ENCODE measurements at regions not wholly inside any gene's neighbourhood (a gene's known extent, or its start where the extent isn't known, plus 50 kb on each side); places are given as distances from the start of the nearest gene placed in this dataset.

DNA sequence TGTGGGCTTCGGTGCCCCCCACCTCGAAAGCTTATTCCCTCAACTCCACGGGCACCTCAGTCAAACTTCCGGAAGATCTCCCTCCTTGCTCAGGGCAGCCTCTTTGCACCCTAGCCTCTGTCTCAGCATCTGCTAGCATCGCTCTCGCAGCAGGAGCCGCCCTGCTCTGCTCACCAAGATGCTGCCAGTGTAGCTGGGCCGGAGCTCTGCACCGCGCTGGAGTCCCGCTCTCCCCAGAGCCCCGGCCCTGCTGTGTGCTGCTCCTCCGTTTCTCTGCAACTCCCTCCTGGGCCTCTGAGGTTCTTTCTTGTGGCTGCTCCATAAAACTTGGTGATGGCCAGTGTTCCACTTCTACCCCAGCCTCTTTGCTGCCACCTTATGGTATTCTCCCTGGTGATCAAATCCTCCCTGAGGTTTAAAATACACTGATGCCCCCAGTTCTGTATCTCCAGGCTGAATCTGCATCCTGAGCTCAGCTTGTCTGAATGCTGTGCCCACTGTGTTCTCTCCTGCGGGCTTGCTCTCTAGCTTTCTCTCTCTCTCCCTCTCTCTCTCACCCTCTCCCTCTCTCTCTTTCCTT, 198.0 kb downstream of the UQCRFS1 start:
- TF ChIP-seq POLR2AphosphoS5 (IDR thresholded peaks at IDR 0.05): no peak
- TF ChIP-seq, protein P1, sequence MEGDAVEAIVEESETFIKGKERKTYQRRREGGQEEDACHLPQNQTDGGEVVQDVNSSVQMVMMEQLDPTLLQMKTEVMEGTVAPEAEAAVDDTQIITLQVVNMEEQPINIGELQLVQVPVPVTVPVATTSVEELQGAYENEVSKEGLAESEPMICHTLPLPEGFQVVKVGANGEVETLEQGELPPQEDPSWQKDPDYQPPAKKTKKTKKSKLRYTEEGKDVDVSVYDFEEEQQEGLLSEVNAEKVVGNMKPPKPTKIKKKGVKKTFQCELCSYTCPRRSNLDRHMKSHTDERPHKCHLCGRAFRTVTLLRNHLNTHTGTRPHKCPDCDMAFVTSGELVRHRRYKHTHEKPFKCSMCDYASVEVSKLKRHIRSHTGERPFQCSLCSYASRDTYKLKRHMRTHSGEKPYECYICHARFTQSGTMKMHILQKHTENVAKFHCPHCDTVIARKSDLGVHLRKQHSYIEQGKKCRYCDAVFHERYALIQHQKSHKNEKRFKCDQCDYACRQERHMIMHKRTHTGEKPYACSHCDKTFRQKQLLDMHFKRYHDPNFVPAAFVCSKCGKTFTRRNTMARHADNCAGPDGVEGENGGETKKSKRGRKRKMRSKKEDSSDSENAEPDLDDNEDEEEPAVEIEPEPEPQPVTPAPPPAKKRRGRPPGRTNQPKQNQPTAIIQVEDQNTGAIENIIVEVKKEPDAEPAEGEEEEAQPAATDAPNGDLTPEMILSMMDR (IDR thresholded peaks at IDR 0.05): no peak
